ENCODE measurements at regions not wholly inside any gene's neighbourhood (a gene's known extent, or its start where the extent isn't known, plus 50 kb on each side); places are given as distances from the start of the nearest gene placed in this dataset.
"Not testable (repeated sequence)": the region's sequence is repeated elsewhere in the genome, so short reads cannot be mapped to it uniquely, and the experiment has no call there.

DNA sequence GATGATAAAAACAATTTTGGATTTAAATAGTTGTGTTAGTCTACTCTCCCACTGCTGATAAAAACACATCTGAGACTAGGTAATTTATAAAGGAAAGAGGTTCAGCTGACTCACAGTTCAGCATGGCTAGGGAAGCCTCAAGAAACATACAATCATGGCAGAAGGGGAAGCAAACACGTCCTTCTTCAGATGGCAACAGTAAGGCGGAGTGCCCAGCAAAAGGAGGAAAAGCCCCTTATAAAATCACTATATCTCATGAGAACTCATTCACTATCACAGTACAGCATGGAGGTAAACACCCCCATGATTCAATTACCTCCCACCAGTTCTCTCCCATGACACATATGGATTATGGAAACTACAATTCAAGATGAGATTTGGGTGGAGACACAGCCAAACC, 632.1 kb downstream of the SLC16A7 start:
- no peak for DNase-seq
- Mint-ChIP-seq H3K36me3 (ENCODE audit: insufficient read depth in 2 of 2) (no peaks in the 10 kb centered on the region), H3K4me3 (no peak overlapping the region), H3K9me3 (peaks cover 7 to 9% of the 10 kb centered on the region in 2 donors), H3K27me3 (ENCODE audit: low read depth) (no peaks in the 10 kb centered on the region), H3K27ac (no peak overlapping the region), H3K4me1 (ENCODE audit: low read depth) (no peaks in the 10 kb centered on the region)
- no peak for ATAC-seq (replicated peaks in 1 of 2)

DNA sequence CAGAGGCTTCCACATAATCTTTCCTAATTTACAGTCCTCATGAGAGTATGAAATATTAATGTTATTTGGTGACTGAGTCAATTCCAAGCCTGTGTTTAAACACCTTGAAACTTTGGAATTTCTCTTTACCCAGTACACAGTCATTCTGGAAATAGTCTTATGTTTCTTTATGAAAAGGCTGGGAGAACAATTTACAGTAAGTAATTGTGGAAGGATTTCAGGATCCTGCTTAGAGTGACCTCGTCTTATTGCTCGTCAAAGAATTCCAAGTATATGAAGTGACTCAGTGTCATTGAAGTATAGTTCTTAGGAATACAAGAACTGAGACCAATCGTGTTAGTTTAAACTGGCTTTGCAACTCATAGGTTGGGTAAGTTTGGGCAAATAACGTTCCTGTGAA, 634.2 kb downstream of the SLC16A7 start:
- Mint-ChIP-seq H3K4me1 (ENCODE audit: low read depth) (no peaks in the 10 kb centered on the region), H3K9me3 (peaks cover 3 to 9% of the 10 kb centered on the region in 2 donors), H3K4me3 (no peak overlapping the region), H3K36me3 (ENCODE audit: insufficient read depth in 2 of 2) (no peaks in the 10 kb centered on the region), H3K27ac (no peak overlapping the region), H3K27me3 (ENCODE audit: low read depth) (no peaks in the 10 kb centered on the region)
- ATAC-seq (replicated peaks in 1 of 2): no peak
- no peak for DNase-seq

DNA sequence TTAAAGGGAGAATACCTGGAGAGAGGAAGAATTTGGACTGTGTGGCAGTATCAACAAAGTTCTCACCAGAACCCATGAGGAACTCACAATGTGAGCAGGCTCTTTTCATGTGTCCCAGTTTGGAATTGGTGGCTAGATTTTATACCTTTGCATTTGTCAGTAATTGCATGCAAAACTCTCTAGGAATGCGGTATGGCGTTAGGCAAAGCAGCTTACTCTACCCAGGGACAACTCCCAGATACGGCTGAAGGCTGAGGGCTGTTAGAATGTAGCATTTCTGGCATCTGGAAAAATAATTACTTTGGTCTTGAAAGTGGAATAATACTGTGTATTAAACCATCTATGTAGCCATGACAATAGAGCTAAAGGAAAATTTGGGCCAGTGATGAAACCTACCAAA, 635.5 kb downstream of the SLC16A7 start:
- no peak overlapping the region for H3K4me3 Mint-ChIP-seq
- H3K36me3 Mint-ChIP-seq (ENCODE audit: insufficient read depth in 2 of 2): no peaks in the 10 kb centered on the region
- peaks cover 3 to 7% of the 10 kb centered on the region in 2 donors for H3K9me3 Mint-ChIP-seq
- DNase-seq (no peak), ATAC-seq (replicated peaks in 1 of 2) (no peak)
- H3K4me1 Mint-ChIP-seq (ENCODE audit: low read depth): no peaks in the 10 kb centered on the region
- H3K27me3 Mint-ChIP-seq (ENCODE audit: low read depth): no peaks in the 10 kb centered on the region
- H3K27ac Mint-ChIP-seq: no peak overlapping the region

DNA sequence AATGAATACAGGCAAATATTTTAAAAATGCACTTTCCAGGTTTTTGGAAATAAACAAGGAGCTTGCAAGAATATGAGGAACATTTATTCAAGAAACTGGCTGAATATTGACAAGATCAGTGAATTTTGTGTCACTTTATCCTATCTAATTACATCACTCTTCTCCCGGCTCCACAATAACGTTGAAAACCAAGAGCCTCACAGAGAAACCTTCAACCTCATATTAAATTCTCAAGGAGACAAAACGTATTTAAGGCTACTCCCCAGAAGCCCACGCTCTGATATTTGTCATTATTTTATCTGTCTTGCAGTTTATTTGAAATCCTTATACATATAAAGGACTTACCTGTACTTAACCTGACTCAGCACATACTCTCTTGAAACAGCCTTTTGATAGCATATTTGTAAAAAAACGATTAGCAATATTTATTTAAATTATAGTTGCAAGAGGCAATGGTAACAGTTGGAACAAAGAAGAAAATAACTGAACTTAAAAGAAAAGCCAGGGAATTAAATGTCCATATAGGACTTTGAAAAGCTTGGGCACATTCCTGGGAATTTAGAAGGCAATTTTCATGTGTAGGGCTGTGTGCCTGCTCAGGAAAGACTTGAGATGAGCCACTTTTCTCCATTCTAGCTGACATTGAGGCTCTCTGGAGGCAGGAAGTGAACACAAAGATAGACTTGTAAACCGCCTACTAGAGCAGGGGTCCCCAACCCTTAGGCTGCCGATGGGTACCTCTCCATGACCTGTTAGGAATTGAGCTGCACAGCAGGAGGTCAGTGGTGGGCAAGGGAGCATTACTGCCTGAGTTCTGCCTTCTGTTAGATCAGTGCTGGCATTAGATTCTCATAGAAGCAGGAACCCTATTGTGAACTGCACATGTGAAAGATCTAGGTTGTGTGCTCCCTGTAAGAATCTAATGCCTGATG, 636.4 kb downstream of the SLC16A7 start:
- Mint-ChIP-seq H3K36me3 (ENCODE audit: insufficient read depth in 2 of 2) (no peaks in the 10 kb centered on the region), H3K27ac (no peak overlapping the region), H3K27me3 (ENCODE audit: low read depth) (no peaks in the 10 kb centered on the region), H3K4me3 (no peak overlapping the region), H3K4me1 (ENCODE audit: low read depth) (no peaks in the 10 kb centered on the region), H3K9me3 (peaks cover 3 to 6% of the 10 kb centered on the region in 2 donors)
- DNase-seq (no peak), ATAC-seq (replicated peaks in 1 of 2) (no peak)

DNA sequence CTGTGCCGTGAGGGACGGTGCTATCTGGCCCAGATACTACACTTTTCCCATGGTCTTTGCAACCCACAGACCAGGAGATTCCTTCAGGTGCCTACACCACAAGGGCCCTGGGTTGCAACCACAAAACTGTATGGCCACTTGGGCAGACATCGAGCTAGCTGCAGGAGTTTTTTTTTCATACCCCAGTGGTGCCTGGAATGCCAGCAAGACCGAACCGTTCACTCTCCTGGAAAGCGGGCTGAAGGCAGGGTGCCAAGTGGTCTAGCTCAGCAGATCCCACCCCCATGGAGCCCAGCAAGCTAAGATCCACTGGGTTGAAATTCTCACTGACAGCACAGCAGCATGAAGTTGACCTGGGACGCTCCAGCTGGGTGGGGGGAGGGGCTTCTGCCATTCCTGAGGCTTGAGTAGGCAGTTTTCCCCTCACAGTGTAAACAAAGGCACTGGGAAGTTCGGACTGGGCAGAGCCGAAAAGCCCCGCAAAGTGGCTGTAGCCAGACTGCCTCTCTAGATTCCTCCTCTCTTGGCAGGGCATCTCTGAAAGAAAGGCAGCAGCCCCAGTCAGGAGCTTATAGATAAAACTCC, 638.9 kb downstream of the SLC16A7 start:
- ATAC-seq (replicated peaks in 1 of 2); H3K36me3 Mint-ChIP-seq (ENCODE audit: insufficient read depth in 2 of 2); H3K27ac Mint-ChIP-seq; H3K27me3 Mint-ChIP-seq (ENCODE audit: low read depth); DNase-seq; H3K4me1 Mint-ChIP-seq (ENCODE audit: low read depth); H3K4me3 Mint-ChIP-seq: not testable (repeated sequence)
- H3K9me3 Mint-ChIP-seq: peaks cover 14 to 15% of the 10 kb centered on the region in 2 donors

DNA sequence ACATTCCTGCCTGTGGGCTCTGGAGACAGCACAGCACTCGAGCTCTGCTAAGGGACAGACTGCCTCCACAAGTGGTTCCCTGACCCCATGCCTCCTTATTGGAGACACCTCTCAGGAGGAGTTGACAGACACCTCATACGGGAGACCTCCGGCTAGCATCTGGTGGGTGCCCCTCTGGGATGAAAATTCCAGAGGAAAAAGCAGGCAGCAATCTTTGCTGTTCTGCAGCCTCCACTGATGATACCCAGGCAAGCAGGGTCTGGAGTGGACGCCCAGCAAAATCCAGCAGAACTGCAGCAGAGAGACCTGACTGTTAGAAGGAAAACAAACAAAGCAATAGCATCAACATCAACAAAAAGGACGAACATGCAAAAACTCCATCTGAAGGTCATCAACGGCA, 639.4 kb downstream of the SLC16A7 start:
- Mint-ChIP-seq H3K4me1 (ENCODE audit: low read depth) (no peaks in the 10 kb centered on the region), H3K9me3 (peaks cover 15 to 16% of the 10 kb centered on the region in 2 donors), H3K27ac (no peak overlapping the region), H3K27me3 (ENCODE audit: low read depth) (no peaks in the 10 kb centered on the region), H3K36me3 (ENCODE audit: insufficient read depth in 2 of 2) (no peaks in the 10 kb centered on the region), H3K4me3 (no peak overlapping the region)
- DNase-seq (no peak), ATAC-seq (replicated peaks in 1 of 2) (no peak)

DNA sequence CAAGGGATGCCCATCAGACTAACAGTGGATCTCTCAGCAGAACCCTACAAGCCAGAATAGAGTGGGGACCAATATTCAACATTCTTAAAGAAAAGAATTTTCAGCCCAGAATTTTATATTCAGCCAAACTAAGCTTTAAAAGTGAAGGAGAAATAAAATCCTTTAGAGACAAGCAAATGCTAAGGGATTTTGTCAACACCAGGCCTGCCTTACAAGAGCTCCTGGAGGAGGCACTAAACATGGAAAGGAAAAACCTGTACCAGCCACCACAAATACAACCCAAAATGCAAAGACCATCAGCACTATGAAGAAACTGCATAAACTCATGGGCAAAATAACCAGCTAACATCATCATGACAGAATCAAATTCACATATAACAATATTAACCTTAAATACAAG, 640.6 kb downstream of the SLC16A7 start:
- H3K9me3 Mint-ChIP-seq: peaks cover 15 to 16% of the 10 kb centered on the region in 2 donors
- H3K27ac Mint-ChIP-seq; DNase-seq; H3K36me3 Mint-ChIP-seq (ENCODE audit: insufficient read depth in 2 of 2); H3K27me3 Mint-ChIP-seq (ENCODE audit: low read depth); ATAC-seq (replicated peaks in 1 of 2); H3K4me3 Mint-ChIP-seq; H3K4me1 Mint-ChIP-seq (ENCODE audit: low read depth): not testable (repeated sequence)

DNA sequence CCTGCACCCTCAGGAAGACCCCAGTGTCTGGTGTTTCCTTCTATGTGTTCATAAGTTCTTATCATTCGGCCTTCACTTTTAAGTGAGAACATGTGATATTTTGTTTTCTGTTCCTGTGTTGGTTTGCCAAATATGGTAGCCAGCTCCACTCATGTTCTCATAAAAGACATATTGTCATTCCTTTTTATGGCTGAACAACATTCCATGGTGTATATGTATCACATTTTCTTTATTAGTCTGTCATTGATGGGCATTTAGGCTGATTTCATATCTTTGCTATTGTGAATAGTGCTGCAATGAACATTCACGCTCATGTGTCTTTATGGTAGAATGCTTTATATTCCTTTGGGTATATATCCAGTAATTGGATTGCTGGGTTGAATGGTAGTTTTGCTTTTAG, 645.1 kb downstream of the SLC16A7 start:
- H3K4me3 Mint-ChIP-seq: no peak overlapping the region
- H3K4me1 Mint-ChIP-seq (ENCODE audit: low read depth): no peaks in the 10 kb centered on the region
- H3K36me3 Mint-ChIP-seq (ENCODE audit: insufficient read depth in 2 of 2): no peaks in the 10 kb centered on the region
- no peak for ATAC-seq (replicated peaks in 1 of 2)
- peaks cover 13% of the 10 kb centered on the region in 2 donors for H3K9me3 Mint-ChIP-seq
- H3K27ac Mint-ChIP-seq: no peak overlapping the region
- H3K27me3 Mint-ChIP-seq (ENCODE audit: low read depth): no peaks in the 10 kb centered on the region
- no peak for DNase-seq

DNA sequence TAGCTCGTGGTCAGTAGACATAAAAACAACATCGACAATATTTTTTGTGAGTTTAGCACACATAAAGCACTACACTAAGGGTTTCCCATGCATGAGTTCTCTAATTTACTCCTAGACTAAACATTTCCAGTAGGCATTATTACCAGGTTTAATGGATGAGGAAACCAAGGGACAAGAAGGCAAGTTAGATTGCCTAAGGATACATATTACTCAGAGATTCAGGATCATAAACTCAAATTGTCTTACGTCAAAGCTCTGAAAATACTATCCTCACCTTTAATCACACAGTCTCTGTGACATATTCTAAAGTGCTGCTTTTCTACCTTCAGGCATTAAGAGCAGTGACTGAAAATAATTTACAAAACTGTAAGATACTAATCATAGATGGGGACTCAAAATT, 655.3 kb downstream of the SLC16A7 start:
- Mint-ChIP-seq H3K9me3 (no peaks in the 10 kb centered on the region), H3K4me3 (no peak overlapping the region), H3K36me3 (ENCODE audit: insufficient read depth in 2 of 2) (no peaks in the 10 kb centered on the region), H3K4me1 (ENCODE audit: low read depth) (no peaks in the 10 kb centered on the region), H3K27ac (no peak overlapping the region), H3K27me3 (ENCODE audit: low read depth) (no peaks in the 10 kb centered on the region)
- DNase-seq (no peak), ATAC-seq (replicated peaks in 1 of 2) (no peak)

DNA sequence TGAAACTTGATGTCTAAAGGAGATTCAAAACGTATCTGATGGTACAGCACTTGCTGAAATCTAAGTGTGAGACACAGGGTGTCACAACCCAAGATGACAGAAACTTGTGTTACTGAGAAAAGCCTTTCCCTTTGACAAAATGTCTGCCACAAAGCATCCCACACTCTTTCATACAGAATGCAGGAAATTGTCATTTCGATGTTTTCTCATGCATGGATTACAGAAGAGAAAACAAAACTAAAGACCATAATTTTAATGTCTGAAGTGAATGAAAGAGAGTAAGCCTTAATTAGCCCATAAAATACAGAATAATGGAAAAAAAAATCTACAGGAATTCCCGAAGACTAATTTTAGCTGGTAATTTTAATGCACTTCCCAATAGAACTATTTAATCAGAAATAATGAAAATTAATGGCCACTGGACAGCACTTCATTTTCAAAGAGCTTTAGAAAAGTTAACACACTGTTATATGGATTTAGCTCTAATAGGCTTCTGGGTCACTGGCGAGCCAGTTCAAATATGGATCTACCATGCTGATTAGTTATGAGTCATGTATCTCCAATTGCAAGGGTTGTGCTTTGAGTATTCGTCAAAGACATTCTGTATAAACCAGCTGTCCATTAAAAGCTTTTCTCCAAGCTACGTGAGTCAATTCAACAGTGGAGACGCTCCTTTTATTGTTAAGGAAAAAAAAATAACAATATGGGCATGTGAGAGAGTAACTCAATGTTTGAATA, 656.7 kb downstream of the SLC16A7 start:
- no peak overlapping the region for H3K4me3 Mint-ChIP-seq

DNA sequence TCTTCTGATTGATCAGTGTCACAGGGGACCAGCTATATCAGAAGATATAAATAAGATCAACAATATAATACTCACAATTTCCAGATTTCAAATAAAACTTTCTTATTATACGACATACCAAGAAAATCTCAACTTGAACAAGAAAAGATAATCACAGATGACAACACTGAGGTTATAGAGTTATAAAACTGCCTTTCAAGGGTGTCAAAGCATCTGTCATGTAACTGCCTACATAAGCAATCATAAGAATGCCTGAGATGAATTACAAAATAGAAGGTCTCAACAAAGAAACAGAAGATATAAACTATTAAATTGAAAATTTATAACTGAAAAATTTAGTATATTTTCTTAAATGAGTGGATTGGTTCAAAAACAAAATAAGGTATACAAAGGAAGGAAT, 659.2 kb downstream of the SLC16A7 start:
- no peak overlapping the region for H3K27ac Mint-ChIP-seq

More for the DNA sequence above, 656.7 kb downstream of the SLC16A7 start:
- no peak overlapping the region for H3K27ac Mint-ChIP-seq
- no peaks in the 10 kb centered on the region for H3K9me3 Mint-ChIP-seq
- DNase-seq: no peak
- no peaks in the 10 kb centered on the region for H3K36me3 Mint-ChIP-seq (ENCODE audit: insufficient read depth in 2 of 2)
- H3K4me1 Mint-ChIP-seq (ENCODE audit: low read depth): no peaks in the 10 kb centered on the region
- ATAC-seq (replicated peaks in 1 of 2): no peak
- H3K27me3 Mint-ChIP-seq (ENCODE audit: low read depth): no peaks in the 10 kb centered on the region

DNA sequence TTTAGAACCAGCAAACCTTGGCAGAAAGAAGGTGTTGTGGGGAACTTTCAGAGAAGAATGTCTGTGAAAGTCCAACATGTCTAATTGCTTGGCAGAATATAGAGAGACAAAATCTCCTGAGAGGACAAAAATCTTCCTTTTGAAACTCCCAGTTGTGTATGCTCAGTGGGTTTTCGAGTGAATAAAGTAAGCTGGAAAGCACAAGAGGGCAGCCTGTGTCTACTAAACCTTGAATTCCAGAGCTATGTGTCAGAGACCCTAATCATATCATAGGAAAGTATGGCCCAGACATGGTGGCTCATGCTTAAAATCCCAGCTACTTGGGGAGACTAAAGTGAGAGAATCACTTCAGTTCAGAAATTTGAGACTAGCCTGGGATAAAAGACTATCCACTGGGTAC, 661.2 kb downstream of the SLC16A7 start:
- no peaks in the 10 kb centered on the region for H3K4me1 Mint-ChIP-seq (ENCODE audit: low read depth)
- H3K36me3 Mint-ChIP-seq (ENCODE audit: insufficient read depth in 2 of 2): no peaks in the 10 kb centered on the region
- no peaks in the 10 kb centered on the region for H3K27me3 Mint-ChIP-seq (ENCODE audit: low read depth)
- no peak overlapping the region for H3K4me3 Mint-ChIP-seq
- no peak overlapping the region for H3K27ac Mint-ChIP-seq
- no peaks in the 10 kb centered on the region for H3K9me3 Mint-ChIP-seq
- DNase-seq: no peak
- ATAC-seq (replicated peaks in 1 of 2): no peak

More for the DNA sequence above, 659.2 kb downstream of the SLC16A7 start:
- Mint-ChIP-seq H3K27me3 (ENCODE audit: low read depth) (no peaks in the 10 kb centered on the region), H3K9me3 (no peaks in the 10 kb centered on the region), H3K4me3 (no peak overlapping the region), H3K4me1 (ENCODE audit: low read depth) (no peaks in the 10 kb centered on the region), H3K36me3 (ENCODE audit: insufficient read depth in 2 of 2) (no peaks in the 10 kb centered on the region)
- DNase-seq (no peak), ATAC-seq (replicated peaks in 1 of 2) (no peak)

DNA sequence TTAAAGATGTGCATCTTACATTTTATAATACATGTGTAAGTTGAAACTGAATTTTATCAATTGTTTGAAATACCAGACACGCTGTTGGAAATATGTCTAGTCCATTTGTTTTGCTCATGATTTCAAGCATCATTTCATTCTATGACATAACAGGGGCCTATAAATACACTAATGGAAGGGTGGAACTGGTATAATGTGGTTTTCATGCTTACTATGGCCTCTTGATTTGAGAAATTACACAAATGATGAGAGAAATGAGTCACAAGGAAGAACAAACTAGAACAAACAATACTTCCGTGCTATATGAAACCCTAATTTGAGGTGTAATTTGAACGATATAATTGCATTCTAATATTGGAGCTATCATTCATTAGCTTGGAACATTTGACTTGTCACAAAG, 663.4 kb downstream of the SLC16A7 start:
- DNase-seq (no peak), ATAC-seq (replicated peaks in 1 of 2) (no peak)
- Mint-ChIP-seq H3K9me3 (no peaks in the 10 kb centered on the region), H3K4me3 (no peak overlapping the region), H3K27ac (no peak overlapping the region), H3K27me3 (ENCODE audit: low read depth) (no peaks in the 10 kb centered on the region), H3K4me1 (ENCODE audit: low read depth) (no peaks in the 10 kb centered on the region), H3K36me3 (ENCODE audit: insufficient read depth in 2 of 2) (no peaks in the 10 kb centered on the region)

Measured in activated T-cell treated with anti-CD3 and anti-CD28 coated beads, Interleukin-2, amount 50 U/mL, for 72 hours (primary cell).